ENCODE measurements at regions not wholly inside any gene's neighbourhood (a gene's known extent, or its start where the extent isn't known, plus 50 kb on each side); places are given as distances from the start of the nearest gene placed in this dataset.
"Not testable (repeated sequence)": the region's sequence is repeated elsewhere in the genome, so short reads cannot be mapped to it uniquely, and the experiment has no call there.

DNA sequence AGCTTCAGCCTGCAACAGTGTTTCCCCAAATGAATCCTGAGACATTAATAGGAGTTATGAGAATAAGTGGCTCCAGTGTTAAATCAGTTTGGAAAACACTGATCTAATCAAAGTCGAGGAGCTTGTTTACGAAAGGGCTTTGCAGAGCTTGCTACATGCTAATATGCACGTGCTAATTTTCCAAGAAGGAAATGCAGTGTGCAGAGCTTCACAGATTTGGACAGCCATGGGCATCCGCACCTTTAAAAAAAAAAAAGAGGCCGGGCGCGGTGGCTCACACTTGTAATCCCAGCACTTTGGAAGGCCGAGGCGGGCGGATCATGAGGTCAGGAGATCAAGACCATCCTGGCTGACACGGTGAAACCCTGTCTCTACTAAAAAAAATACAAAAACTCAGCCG, 79.7 kb upstream of the LMO2 start:
- DNase-seq (ENCODE audit: low read depth, low spot score): not testable (repeated sequence)

DNA sequence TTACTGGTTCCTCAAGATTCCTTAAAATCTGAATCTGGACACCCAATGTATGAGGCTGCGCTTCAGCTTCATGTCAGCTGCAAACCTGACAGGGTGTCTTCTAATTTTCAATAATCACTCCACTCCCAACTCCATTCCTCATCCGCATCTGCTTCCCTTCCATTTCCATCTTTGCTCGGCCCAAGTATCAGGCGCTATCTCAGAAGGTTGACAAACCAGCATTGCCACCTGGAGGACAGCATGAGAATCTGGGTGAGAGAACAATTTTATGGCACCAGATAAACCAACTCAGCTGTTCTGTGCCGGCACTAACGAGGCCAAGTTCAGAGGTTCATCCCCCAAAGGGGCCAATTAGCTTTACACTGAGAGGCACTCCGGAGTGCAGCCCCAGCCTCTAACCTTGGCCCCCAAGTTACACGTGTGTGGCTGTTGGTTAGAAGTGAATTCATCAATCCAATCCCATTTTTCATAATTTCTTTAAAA, 79.1 kb upstream of the LMO2 start:
- DNase-seq (ENCODE audit: low read depth, low spot score): peak; percentile 81

DNA sequence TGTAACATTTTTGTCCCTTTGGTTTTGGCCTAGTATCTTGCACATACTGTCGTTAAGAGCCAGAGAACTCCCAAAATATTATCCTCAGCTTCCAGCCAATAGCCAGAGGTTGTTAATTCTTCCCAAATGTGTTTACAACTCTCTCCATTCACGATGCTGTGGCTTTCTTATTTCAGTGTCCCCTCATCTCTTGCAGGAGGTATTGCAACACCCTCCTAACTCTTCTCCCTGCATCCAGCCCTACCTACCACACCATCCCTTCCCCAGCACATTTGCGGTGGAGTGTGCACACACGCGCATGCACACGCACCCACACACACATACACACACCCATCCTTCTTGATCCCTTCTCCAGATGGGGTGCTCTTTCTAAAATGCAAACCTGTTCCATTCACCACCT, 75.6 kb upstream of the LMO2 start:
- DNase-seq (ENCODE audit: low read depth, low spot score): no peak

DNA sequence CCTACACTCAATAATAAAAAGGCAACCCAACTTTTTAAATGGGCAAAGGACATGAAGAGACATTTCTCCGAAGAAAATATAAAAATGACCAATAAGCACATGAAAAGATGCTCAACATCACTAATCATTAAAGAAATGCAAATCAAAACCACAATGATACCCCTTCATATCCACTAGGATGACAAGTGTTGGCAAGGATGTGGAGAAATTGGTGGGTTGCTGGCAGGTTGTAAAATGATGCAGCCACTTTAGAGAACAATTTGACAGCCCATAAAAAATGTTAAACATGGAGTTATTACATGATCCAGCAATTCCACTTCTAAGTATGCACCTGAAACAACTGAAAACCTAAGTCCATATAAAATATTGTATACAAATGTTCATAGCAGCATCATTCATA, 73.2 kb upstream of the LMO2 start:
- no peak for DNase-seq (ENCODE audit: low read depth, low spot score)

DNA sequence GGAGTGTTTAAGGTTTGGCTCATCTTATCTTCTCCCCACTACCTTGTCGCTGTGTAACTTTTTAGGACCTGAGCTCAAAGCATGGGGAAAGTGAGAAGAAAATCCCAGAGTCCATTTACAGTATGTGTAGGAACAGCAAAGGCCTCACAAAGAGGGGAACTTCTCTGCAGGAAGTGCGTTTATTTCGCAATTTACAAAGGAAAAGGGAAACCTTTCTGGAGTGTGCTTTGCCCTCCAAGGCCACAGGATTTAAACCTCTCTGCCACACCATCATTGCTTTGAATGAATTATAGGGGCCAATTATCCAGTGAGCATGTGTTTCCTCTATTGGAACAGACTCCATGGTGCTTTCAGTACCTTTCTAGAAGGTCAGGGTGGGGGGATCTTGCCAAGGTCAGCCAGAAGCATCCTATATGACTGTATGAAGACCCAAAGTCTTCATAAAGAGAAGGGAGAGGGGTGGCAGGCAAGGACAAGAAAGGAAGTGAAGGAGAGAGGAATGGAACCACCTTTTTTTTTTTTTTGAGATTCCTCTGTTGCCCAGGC, 68.1 kb upstream of the LMO2 start:
- DNase-seq (ENCODE audit: low read depth, low spot score): no peak

DNA sequence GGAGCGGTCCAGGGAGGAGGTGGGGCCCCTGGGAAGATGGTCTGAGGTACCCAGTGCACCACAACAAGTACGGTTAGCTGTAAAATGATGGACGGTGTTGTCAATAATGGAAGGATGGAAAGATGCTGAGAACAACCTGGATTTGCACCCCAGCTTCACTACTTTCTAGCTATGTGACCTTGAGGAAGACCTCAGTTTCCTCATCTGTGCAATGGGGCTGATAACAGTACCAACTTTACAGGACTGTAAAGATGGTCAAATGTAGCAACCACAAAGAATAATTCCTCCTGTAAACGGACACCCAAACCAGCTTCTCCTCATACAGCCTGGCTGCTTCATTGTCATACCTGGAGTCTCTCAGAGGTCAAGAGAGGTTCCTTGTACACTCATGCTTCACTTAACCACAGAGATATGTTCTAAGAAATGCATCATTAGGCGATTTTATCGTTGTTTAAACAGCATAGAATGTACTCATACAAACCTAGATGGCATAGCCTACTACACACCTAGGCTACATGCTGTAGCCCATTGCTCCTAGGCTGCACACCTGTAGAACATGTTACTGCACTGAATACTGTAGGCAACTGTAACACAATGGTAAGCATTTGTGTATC, 65.5 kb upstream of the LMO2 start:
- DNase-seq (ENCODE audit: low read depth, low spot score): no peak

DNA sequence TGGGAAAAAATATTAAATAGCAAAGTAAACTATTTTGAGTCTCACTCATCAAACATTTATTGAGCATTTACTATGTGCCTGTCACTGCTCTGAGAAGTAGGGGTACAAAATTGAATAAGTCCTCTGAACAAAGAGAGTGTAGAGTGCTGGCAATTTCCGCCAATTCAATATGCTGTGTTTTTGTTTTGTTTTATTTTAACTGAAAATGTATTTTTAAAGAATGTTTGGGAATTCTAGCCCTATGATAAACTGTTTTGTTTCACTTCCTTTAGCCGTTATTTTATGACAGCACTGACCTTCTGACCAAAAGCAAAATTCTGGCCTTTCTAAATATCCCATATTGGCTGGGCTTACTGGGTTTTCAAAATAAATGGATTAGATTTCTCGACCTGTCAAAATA, 64.7 kb upstream of the LMO2 start:
- DNase-seq (ENCODE audit: low read depth, low spot score): no peak

DNA sequence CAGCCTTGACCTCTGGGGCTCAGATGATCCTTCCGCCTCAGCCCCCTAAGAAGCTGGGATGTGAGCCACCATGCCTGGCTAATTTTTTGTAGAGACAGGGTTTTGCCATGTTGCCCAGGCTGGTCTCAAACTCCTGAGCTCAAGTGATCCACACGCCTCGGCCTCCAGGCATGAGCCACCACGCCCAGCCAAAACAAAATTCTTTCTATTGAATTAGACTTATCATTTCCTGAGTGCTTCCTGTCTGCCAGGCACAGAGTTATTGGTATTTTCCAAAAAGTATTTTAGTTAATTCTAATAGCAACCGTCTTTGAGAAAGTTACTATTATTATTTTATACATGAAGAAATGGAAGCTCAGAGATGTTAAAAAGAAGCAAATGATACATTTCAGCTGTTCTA, 61.4 kb upstream of the LMO2 start:
- no peak for DNase-seq (ENCODE audit: low read depth, low spot score)

DNA sequence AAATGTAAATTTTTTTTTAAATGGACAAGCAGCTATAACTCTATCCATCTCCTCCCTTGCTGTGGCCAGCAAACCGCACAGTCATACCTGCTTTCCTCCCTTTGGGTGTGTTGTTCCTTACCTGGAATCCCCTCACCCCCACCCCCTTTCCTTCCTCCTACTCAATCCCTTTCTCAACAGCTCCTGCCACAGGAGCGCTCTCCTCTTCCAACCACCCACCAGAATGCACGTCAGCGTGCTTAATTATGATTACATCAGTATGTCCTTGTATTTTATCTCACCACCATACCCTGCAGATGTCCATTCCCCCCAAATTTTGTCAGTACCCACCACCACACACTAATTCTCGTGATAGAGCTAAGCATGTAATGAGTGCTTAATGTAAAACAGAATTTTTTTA, 60.9 kb upstream of the LMO2 start:
- DNase-seq (ENCODE audit: low read depth, low spot score): no peak

DNA sequence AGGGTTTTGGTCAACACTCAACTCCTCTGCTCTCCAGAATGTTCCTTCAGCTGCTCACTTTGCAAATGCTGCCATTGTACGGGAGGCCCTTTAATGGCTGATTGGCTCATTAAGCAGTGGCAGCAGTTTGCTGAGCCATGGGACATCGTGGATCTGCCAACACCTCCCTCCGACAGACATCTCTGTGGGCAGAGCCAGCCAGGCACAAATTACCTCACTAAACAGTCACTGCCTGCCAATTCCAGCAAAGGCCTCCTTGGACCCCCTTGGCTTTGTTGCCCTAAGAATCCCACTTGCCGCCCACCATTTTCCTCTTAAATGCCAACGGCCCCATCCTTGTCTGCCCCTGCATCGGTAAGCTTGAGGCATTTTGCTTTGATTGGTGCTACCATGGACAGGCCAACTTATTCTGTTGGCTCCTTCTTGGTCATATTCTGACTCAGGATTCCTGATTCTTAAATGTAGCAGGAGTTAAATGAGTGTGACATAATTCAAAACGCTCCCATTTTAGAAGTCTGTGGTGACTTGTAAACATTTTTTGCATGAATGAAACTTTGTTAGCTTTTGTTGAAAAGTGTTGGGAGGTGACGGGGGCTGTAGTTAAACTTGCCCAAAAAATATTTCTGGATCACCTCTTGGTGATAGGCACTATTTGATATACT, 57.5 kb upstream of the LMO2 start:
- DNase-seq (ENCODE audit: low read depth, low spot score): no peak

DNA sequence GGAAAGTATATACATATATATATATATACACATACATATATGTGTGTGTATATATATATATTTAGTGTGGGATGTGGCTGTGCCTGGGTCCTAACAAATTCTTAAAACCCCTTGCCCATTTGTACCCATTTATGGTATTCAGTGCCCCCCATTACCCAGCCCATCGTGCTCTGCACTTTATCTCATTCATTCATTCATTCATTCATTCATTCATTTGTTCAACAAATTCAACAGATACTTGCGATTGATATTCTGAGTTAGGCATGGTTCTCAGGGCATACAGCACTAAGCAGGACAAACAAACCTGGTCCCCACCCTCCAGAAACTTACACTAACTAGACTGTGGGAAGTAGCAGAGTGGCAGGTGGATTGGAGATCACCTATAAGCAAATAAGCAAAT, 56.6 kb upstream of the LMO2 start:
- DNase-seq (ENCODE audit: low read depth, low spot score): no peak

DNA sequence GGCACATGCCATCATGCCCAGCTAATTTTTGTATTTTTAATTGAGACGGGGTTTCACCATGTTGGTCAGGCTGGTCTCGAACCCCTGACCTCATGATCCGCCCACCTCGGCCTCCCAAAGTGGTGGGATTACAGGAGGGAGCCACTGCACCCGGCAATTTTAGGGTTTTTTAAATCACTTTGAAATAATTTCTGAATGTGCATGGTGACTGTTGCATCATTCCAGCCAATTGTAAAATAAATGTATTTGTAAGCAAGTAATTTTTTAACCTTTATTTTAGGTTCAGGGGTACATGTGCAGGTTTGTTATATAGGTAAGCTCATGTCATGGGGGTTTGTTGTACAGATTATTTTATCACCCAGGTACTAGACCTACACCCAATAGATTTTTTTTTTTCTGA, 56.0 kb upstream of the LMO2 start:
- not testable (repeated sequence) for DNase-seq (ENCODE audit: low read depth, low spot score)

DNA sequence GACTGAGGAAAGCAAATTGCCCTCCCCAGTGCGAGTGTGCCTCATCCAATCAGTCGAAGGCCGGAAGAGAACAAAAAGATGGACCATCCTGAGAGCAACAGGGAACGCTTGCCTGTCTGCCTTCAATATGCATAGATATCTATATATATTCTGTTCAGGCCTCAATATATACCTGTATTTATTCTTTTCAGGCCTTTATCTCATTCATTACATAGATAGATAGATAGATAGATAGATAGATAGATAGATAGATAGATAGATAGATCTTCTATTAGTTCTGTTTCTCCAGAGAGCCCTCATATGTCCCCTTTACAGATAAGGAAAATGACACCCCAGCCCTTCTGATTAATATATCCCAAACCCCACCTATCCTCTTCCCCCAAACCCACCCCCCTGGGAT, 55.1 kb upstream of the LMO2 start:
- no peak for DNase-seq (ENCODE audit: low read depth, low spot score)

DNA sequence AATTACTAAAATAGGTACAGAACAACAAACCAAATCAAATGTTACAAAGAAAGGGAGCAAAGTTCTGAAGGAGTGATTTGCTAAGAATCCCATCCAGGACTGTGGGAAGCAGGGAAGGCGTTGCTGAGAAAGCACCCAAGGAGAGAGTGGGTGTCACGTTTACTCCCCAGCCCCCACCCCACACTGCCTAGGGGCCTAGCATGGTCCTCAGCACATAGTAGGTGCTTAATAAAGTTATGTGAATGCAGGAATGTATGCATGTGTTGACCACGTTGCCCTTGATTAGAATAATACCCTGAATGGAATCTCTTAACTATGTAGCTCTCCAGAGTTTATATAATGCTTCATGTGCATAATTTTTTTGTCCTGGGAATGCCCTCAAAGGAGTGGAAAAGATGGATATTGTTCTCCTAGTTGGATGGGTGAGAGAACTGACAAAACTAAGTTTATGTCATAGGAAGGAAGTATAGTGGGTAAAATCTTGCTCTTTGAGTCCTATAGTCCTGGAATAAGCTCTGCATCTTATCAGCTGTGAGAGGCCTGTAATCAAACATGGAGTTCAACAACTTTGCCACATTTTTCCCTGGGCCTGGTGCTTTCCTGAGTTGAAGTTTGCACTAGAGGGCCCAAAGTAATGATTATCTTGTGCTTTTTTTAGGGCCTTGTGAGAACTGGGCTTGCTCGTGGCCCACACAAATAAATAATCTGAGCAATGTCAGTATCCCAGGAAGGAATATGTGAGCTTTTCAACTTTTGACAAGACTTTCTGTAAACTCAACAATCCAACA, 53.8 kb upstream of the LMO2 start:
- no peak for DNase-seq (ENCODE audit: low read depth, low spot score)

DNA sequence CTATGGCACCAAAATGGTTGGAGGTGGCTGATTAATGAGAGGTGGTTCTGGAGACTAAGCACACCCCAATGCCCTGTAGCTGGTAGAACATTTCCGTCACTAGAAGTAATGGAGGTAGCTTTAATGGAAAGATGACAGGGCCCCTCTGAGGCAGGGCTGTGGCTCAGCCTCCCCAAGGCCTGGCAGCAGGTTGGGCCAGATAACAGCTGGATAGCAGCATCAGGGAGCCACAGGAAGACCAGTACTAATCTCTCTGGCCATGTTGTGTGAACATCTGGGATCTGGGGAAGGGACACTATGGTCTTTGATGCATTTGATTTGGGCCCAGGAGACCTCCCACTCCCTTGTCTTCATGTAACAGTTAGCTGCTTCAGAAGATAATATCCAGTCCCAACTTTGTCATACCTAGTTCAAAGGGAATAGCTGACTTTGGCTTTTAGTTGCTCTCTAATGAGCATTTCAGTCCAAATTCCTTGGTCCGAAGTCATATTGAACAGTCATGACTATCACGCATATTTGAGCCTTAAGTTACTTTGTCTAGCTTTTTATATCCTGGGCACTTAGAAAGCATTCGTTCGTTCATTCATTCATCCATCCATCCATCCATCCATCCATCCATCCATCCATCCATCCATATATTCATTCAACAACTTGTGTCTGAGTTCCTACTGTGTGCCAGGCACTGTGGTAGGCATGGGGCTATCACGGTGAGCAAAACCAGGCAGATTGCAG, 53.0 kb upstream of the LMO2 start:
- DNase-seq (ENCODE audit: low read depth, low spot score): no peak

DNA sequence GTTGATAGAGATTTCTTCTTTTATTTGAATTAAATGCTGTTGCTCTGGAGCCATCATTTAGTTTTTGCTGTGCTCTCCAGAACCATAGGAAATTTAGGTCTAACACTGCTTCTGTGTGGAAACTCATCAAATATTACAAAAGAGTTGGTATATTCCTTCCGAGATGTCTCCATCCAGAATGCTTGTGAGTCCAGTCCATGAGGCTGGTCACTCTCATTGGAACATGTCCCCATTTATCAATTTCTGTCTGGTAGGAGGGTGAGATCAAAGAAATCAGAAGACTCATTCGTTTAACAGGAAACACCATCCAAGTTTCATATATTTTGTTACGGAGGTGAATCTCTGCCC, 52.4 kb upstream of the LMO2 start:
- DNase-seq (ENCODE audit: low read depth, low spot score): no peak

DNA sequence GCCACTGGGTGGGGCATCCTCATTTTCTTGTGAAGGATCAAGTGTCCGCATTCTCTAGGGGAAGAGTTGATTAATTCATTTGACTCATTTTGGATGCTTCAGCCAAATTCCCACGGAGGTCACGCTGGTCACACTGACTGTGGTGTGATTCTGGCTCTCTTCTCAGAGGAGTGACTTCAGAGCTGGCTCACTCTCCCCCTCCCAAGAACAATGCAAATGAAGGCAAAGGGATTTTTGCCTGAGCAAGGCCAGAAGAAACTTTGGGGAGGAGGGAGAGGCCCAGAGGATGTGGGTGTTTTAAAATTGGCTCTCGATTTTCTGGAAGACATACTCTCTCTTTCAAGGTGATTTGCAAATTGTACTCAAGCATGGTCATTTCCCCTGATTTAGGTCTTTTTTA, 51.1 kb upstream of the LMO2 start:
- peak; percentile 90 for DNase-seq (ENCODE audit: low read depth, low spot score)

DNA sequence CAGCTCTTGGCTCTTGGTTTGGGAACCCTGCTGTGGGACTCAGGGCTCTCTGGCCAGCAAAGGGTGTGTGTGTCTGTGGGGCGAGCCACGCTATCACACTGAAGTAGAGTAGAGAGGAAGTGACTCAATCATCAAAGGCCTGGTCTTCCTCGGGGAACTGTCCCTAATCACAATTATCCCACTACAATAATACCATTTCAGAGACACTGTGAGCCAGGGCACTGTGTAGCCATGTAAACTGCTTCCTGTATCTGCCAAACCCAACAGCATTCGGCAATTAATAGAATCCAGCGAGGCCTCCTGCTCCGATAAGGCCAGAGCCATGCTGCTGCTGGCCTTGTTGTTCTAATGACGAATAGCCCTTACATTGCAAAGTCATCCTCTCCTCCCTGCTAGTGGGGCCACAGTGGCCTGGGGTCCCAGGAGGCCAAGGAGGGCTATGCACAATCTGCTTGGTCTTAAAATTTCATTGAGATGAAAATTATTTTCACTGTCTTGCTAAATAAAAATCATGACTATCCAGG, 49.8 kb upstream of the LMO2 start:
- DNase-seq (ENCODE audit: low read depth, low spot score): peak; percentile 56

Data from astrocyte of the hippocampus (primary cell).